GM12864 (cell line): ENCODE measurements at regions not wholly inside any gene's neighbourhood (a gene's known extent, or its start where the extent isn't known, plus 50 kb on each side); places are given as distances from the start of the nearest gene placed in this dataset.
"Not testable (repeated sequence)": the region's sequence is repeated elsewhere in the genome, so short reads cannot be mapped to it uniquely, and the experiment has no call there.

Experiments used
- DNase-seq: peaks from one replicate; pipeline ENCODE4 v3.0.0-alpha.2; 2011; ENCODE audit warnings: low read depth
- H3K4me3 ChIP-seq: 2 replicates; pipeline ENCODE4 v1.5.1; 2011; ENCODE audit warnings: mild to moderate bottlenecking, low read depth, low read length, control low read depth
- TF ChIP-seq, protein P1 (sequence below): IDR thresholded peaks from 2 replicates; pipeline ENCODE4 v1.5.1; 2011; ENCODE audit warnings: low read depth, mild to moderate bottlenecking, moderate library complexity, low read length, control low read depth, inconsistent platforms; ENCODE audit errors: missing control alignments

DNA sequence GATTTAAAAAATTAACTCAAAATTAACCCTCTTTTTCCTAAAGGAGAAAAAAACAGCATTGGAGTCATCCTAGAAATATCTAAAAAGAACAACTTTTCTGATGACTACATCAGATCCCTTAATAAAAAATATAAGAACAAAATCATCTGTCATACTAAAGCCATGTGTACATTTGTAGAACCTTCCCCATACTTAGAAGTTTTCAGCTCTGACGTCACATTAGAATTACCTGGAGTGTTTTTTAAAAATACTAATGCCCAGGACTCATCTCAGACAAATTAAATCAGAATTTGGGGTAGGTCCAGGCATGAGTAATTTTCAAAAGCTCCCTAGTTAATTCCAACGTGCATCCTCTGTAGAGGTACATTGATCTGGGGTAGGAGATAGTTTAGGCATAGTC is 598.0 kb downstream of the DSC3 start:
- no peak for DNase-seq
- TF ChIP-seq, protein P1, sequence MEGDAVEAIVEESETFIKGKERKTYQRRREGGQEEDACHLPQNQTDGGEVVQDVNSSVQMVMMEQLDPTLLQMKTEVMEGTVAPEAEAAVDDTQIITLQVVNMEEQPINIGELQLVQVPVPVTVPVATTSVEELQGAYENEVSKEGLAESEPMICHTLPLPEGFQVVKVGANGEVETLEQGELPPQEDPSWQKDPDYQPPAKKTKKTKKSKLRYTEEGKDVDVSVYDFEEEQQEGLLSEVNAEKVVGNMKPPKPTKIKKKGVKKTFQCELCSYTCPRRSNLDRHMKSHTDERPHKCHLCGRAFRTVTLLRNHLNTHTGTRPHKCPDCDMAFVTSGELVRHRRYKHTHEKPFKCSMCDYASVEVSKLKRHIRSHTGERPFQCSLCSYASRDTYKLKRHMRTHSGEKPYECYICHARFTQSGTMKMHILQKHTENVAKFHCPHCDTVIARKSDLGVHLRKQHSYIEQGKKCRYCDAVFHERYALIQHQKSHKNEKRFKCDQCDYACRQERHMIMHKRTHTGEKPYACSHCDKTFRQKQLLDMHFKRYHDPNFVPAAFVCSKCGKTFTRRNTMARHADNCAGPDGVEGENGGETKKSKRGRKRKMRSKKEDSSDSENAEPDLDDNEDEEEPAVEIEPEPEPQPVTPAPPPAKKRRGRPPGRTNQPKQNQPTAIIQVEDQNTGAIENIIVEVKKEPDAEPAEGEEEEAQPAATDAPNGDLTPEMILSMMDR = no peak
- H3K4me3 ChIP-seq = no peak overlapping the region

DNA sequence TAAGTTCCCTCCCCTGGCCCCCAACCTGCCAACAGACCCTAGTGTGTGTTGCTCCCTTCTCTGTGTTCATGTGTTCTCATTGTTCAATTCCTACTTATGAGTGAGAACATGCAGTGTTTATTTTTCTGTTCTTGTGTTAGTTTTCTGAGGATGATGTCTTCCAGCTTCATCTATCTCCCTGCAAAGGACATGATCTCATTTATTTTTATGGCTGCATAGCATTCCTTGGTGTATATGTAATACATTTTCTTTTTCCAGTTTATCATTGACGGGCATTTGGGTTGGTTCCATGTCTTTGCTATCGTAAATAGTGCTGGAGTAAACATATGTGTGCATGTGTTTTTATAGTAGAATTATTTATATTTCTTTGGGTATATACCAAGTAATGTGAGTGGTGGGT is 602.2 kb downstream of the DSC3 start:
- no peak for DNase-seq
- H3K4me3 ChIP-seq = no peak overlapping the region
- TF ChIP-seq, protein P1 = no peak

DNA sequence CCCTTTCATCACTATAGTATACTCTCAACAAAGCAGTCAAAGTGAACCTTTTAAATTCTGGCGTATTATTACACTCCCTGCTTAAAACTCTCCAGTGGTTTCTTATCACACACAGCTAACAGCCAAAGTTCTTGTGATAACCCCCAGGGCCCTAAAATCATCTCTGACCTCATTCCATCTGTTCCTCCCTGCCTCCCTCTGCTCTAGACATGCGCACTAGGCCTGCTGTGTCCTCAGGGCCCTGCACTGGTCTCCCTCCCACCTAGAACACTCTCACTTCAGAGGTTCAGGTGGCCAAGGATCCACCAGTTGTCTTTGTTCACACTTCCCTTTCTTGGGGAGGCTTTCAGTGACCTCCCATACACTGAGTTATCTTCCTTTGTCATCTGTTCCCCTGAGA is 603.4 kb downstream of the DSC3 start:
- H3K4me3 ChIP-seq = no peak overlapping the region
- no peak for DNase-seq
- TF ChIP-seq, protein P1 = no peak

DNA sequence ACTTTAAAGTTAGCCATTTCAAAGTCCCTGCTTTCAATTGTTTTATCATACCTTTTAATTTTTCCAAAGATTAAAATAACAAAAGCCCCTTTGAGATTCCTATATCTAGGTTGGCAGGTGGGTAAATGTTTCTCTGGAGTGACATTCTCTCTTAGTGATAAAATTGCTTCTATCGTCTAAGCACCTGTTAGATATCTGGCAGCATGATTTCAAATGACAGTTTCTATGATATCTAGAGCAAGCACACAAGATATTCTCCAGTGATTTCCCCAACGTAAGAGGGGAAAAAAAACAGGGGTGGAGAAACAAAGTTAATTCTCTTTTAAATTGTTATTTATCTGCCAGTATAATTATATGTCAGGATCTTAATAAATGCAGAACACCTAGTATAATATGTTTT is 610.2 kb downstream of the DSC3 start:
- DNase-seq = no peak
- TF ChIP-seq, protein P1 = no peak
- no peak overlapping the region for H3K4me3 ChIP-seq

DNA sequence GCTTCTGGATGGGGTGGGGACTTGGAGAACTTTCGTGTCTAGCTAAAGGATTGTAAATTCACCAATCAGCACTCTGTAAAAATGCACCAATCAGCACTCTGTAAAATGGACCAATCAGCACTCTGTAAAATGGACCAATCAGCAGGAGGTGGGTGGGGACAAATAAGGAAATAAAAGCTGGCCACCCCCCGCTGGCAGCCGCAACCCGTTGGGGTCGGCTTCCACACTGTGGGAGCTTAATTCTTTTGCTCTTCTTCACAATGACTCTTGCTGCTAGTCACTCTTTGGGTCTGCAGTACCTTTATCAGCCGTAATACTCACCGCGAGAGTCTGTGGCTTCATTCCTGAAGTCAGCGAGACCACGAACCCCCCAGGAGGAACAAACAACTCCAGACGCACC is 623.1 kb downstream of the DSC3 start:
- not testable (repeated sequence) for DNase-seq

DNA sequence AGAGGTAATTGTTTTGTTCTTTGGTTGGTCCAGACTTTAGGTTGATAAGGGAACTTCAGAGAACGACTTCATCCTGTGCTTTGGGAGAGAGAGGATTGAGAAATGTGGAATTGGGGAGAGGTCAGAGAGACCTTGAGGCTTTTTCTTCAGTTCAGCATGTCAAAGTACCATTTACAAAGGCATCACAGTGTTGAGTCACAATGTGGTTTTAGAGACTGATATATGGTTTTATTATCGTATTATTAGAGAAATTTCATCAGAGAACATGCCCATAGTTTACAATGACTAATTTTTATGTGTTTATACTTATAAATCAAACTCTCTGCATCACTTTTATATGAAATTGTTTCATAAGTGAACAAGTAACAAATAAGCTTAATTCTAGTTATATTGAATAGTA is 626.6 kb downstream of the DSC3 start:
- no peak overlapping the region for H3K4me3 ChIP-seq
- TF ChIP-seq, protein P1 = no peak
- DNase-seq = no peak

More for the DNA sequence above, 623.1 kb downstream of the DSC3 start:
- H3K4me3 ChIP-seq = not testable (repeated sequence)

DNA sequence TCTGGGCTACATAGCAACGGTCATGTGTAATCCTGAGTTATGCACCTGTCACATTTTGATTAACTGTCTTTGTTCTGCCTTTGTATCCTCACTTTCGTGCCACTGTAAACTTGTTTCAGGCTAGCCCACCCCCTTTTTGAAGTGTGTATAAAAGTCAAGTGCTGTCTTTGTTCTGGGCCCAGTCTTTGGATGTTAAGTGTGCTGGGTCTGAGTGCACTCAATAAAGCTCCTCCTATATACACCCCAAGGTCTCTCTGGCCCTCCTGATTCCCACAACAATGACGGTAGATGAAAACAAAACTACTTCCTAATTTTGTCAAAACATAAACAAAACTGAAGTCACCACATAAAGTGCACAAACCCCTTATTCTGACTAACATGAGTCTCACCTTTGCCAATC is 633.4 kb downstream of the DSC3 start:
- DNase-seq = no peak
- H3K4me3 ChIP-seq = no peak overlapping the region
- TF ChIP-seq, protein P1 = no peak

DNA sequence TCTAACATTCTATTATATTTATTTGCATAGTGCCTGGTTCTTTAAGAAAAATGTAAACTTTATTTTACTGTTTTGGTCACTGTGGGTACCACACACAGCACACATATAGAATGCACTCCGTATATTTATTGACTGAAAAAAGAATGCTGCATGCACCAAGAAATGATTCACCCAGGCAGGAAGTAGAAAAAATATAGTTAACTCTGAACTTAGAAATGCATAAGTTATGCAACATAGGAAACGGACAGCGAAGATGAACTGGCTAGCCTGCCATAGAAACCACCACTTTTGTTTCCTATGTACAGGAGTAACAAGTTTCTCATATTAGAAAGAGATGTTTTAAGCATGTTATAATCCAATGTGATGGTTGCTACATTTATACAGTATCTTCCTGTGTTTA is 635.8 kb downstream of the DSC3 start:
- no peak overlapping the region for H3K4me3 ChIP-seq
- DNase-seq = no peak
- TF ChIP-seq, protein P1 = no peak
